MCF 10A (cell line): ENCODE measurements at regions not wholly inside any gene's neighbourhood (a gene's known extent, or its start where the extent isn't known, plus 50 kb on each side); places are given as distances from the start of the nearest gene placed in this dataset.
A peak's percentile ranks its signal among the peaks of the same experiment; 100 is the strongest.

Experiments
- BruUV-seq: library from RNA; stranded (reverse); fragments of 400-500 nt; replicated peaks from 2 replicates; lab custom pipeline; 2021; lab: Mats Ljungman, UMichigan
- CTCF ChIA-PET: fragments of 300-600 bp; sonication (Branson Sonifier 250); formaldehyde crosslinking; extraction: SDS; loops from one replicate; lab custom pipeline; 2021; ENCODE audit warnings: antibody characterized with exemption, inconsistent platforms; lab: Yijun Ruan, JAX
- POLR2A ChIA-PET: fragments of 300-600, 350-650 bp; sonication (Branson Sonifier 250); formaldehyde crosslinking; extraction: SDS; loops from one replicate; lab custom pipeline; 2020; ENCODE audit warnings: antibody characterized with exemption, inconsistent platforms; lab: Yijun Ruan, JAX
- DNase-seq: peaks from one replicate; pipeline ENCODE4 v3.0.0-alpha.2; 2018; ENCODE audit not compliant: unreplicated experiment
- H3K27ac Mint-ChIP-seq: one replicate; pipeline ENCODE4 v1.8.0; 2022; ENCODE audit warnings: mild to moderate bottlenecking, low read depth, mixed read lengths; ENCODE audit not compliant: unreplicated experiment
- H3K27me3 Mint-ChIP-seq: one replicate; pipeline ENCODE4 v1.8.0; 2022; ENCODE audit warnings: mixed read lengths; ENCODE audit not compliant: insufficient read depth, unreplicated experiment
- H3K36me3 Mint-ChIP-seq: one replicate; pipeline ENCODE4 v1.8.0; 2022; ENCODE audit warnings: mild to moderate bottlenecking, moderate library complexity, mixed read lengths; ENCODE audit not compliant: insufficient read depth, unreplicated experiment
- H3K4me1 Mint-ChIP-seq: one replicate; pipeline ENCODE4 v1.8.0; 2022; ENCODE audit warnings: mixed read lengths; ENCODE audit not compliant: insufficient read depth, unreplicated experiment
- H3K4me3 Mint-ChIP-seq: one replicate; pipeline ENCODE4 v1.8.0; 2022; ENCODE audit warnings: mild to moderate bottlenecking, moderate library complexity, mixed read lengths; ENCODE audit not compliant: unreplicated experiment
- H3K9me3 Mint-ChIP-seq: one replicate; pipeline ENCODE4 v1.8.0; 2022; ENCODE audit warnings: mixed read lengths; ENCODE audit not compliant: unreplicated experiment
- intact Hi-C: fragments of 100-400 bp; cut with micrococcal nuclease; formaldehyde crosslinking; loops from 2 replicates; pipeline ENCODE4 v1.14.1; 2022
- TF ChIP-seq, protein P1 (sequence below): fragments of 200-600 bp; IDR thresholded peaks from one replicate; pipeline ENCODE4 v1.8.0; 2022; ENCODE audit warnings: antibody characterized with exemption, mild to moderate bottlenecking; ENCODE audit not compliant: unreplicated experiment

DNA sequence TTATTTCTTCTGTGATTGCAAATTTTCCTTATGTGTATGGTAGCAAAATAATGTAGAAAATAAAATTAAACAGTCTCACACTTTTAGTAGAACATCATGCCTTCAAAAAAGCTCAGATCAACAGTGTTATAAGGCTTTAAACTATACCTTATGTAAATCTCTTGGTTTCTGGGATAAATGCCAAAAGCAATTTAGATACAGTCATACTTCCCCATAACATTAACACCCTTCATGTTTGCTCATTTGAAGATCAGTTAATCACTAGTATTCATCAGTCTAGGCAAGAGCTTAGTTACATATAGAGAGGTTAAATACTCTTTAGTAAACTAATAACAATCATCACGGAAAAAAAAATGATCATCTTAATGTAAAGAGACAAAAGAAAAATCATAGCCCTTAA is 421.8 kb upstream of the ANO3 start:
- H3K4me1 Mint-ChIP-seq = no peaks in the 10 kb centered on the region
- no TSS peak for BruUV-seq
- no peaks in the 10 kb centered on the region for H3K36me3 Mint-ChIP-seq
- intact Hi-C loops = no loop called here
- TF ChIP-seq, protein P1, sequence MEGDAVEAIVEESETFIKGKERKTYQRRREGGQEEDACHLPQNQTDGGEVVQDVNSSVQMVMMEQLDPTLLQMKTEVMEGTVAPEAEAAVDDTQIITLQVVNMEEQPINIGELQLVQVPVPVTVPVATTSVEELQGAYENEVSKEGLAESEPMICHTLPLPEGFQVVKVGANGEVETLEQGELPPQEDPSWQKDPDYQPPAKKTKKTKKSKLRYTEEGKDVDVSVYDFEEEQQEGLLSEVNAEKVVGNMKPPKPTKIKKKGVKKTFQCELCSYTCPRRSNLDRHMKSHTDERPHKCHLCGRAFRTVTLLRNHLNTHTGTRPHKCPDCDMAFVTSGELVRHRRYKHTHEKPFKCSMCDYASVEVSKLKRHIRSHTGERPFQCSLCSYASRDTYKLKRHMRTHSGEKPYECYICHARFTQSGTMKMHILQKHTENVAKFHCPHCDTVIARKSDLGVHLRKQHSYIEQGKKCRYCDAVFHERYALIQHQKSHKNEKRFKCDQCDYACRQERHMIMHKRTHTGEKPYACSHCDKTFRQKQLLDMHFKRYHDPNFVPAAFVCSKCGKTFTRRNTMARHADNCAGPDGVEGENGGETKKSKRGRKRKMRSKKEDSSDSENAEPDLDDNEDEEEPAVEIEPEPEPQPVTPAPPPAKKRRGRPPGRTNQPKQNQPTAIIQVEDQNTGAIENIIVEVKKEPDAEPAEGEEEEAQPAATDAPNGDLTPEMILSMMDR = no peak
- POLR2A ChIA-PET = no interaction called here
- peak; percentile 1 for DNase-seq
- no peak overlapping the region for H3K27ac Mint-ChIP-seq
- CTCF ChIA-PET = no interaction called here
- no peaks in the 10 kb centered on the region for H3K27me3 Mint-ChIP-seq
- peaks cover under 1% of the 10 kb centered on the region for H3K9me3 Mint-ChIP-seq
- H3K4me3 Mint-ChIP-seq = no peak overlapping the region

DNA sequence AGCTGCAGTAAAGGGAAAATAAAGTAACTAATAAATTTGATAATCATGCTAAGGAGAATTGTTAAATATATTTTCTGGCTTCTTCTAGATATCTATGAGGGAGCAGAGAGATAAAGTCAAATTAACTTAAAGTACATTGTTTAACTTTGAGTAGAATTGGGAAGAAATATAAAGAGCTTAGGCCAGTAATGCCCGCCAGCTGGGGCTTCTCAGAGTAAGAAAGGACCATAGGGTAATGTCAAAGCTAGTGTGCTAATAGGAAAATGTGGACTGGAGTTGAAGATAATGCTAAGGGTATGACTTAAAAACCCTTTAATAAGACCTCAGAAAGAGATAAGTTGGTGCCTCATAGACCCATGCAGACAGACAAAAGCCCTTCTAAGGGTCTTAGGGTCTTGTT is 411.6 kb upstream of the ANO3 start:
- CTCF ChIA-PET = no interaction called here
- TF ChIP-seq, protein P1 = no peak
- H3K9me3 Mint-ChIP-seq = no peaks in the 10 kb centered on the region

GRCh38 chr11:25924586-25924985 is 407.3 kb upstream of the ANO3 start:
- H3K27ac Mint-ChIP-seq = no peak overlapping the region
- BruUV-seq = no TSS peak
- H3K4me1 Mint-ChIP-seq = no peaks in the 10 kb centered on the region
- intact Hi-C loops = no loop called here
- no peak for DNase-seq
- TF ChIP-seq, protein P1 = no peak
- H3K36me3 Mint-ChIP-seq = no peaks in the 10 kb centered on the region
- ChIA-PET CTCF (no interaction called here), POLR2A (no interaction called here)
- no peak overlapping the region for H3K4me3 Mint-ChIP-seq
- no peaks in the 10 kb centered on the region for H3K9me3 Mint-ChIP-seq
- peaks cover 27% of the 10 kb centered on the region for H3K27me3 Mint-ChIP-seq

More for the DNA sequence above, 411.6 kb upstream of the ANO3 start:
- H3K36me3 Mint-ChIP-seq = no peaks in the 10 kb centered on the region
- H3K27me3 Mint-ChIP-seq = no peaks in the 10 kb centered on the region
- no peak overlapping the region for H3K4me3 Mint-ChIP-seq
- H3K27ac Mint-ChIP-seq = no peak overlapping the region
- no TSS peak for BruUV-seq
- POLR2A ChIA-PET = no interaction called here
- intact Hi-C loops = no loop called here
- H3K4me1 Mint-ChIP-seq = no peaks in the 10 kb centered on the region
- DNase-seq = no peak

- intact Hi-C loops = no loop called here
- TF ChIP-seq, protein P1 = no peak
- peaks cover 33% of the 10 kb centered on the region for H3K27me3 Mint-ChIP-seq
- ChIA-PET CTCF (no interaction called here), POLR2A (no interaction called here)
- no peak for DNase-seq
- no peaks in the 10 kb centered on the region for H3K9me3 Mint-ChIP-seq
- BruUV-seq = no TSS peak
- H3K4me3 Mint-ChIP-seq = no peak overlapping the region
- H3K4me1 Mint-ChIP-seq = no peaks in the 10 kb centered on the region
- H3K27ac Mint-ChIP-seq = no peak overlapping the region
- no peaks in the 10 kb centered on the region for H3K36me3 Mint-ChIP-seq
Observed at GRCh38 chr11:25925359-25925758, 406.6 kb upstream of the ANO3 start.
